Calu3 (cell line): ENCODE measurements at regions not wholly inside any gene's neighbourhood (a gene's known extent, or its start where the extent isn't known, plus 50 kb on each side); places are given as distances from the start of the nearest gene placed in this dataset.

Source experiments
- BruUV-seq: library from RNA; stranded (reverse); fragments of 400-500 nt; replicated peaks from 2 replicates; lab custom pipeline; 2021; lab: Mats Ljungman, UMichigan
- CTCF ChIA-PET: fragments of 300-600 bp; sonication (Branson Sonifier 250); formaldehyde crosslinking; loops from one replicate; lab custom pipeline; 2022; ENCODE audit warnings: antibody characterized with exemption; lab: Charles Lee
- DNase-seq: peaks from one replicate; pipeline ENCODE4 v3.0.0; 2022
- H3K27ac Mint-ChIP-seq: one replicate; pipeline ENCODE4 v1.8.0; 2022; ENCODE audit warnings: mixed read lengths; ENCODE audit not compliant: unreplicated experiment
- H3K27me3 Mint-ChIP-seq: one replicate; pipeline ENCODE4 v1.8.0; 2022; ENCODE audit warnings: mixed read lengths; ENCODE audit not compliant: unreplicated experiment
- H3K36me3 Mint-ChIP-seq: one replicate; pipeline ENCODE4 v1.8.0; 2022; ENCODE audit warnings: mild to moderate bottlenecking, moderate library complexity, mixed read lengths; ENCODE audit not compliant: insufficient read depth, unreplicated experiment
- H3K4me1 Mint-ChIP-seq: one replicate; pipeline ENCODE4 v1.8.0; 2022; ENCODE audit warnings: mild to moderate bottlenecking, low read depth, mixed read lengths; ENCODE audit not compliant: unreplicated experiment
- H3K4me3 Mint-ChIP-seq: one replicate; pipeline ENCODE4 v1.8.0; 2022; ENCODE audit warnings: mild to moderate bottlenecking, low read depth, moderate library complexity, mixed read lengths; ENCODE audit not compliant: unreplicated experiment
- H3K9me3 Mint-ChIP-seq: one replicate; pipeline ENCODE4 v1.8.0; 2022; ENCODE audit warnings: low read depth, mixed read lengths; ENCODE audit not compliant: unreplicated experiment
- CTCF ChIP-seq: fragments of 200-600 bp; IDR thresholded peaks from one replicate; pipeline ENCODE4 v1.8.0; 2022; ENCODE audit warnings: antibody characterized with exemption; ENCODE audit not compliant: unreplicated experiment
- intact Hi-C: fragments of 100-400 bp; cut with micrococcal nuclease; formaldehyde crosslinking; loops from one replicate; pipeline ENCODE4 v1.10.0; 2022; ENCODE audit not compliant: unreplicated experiment

DNA sequence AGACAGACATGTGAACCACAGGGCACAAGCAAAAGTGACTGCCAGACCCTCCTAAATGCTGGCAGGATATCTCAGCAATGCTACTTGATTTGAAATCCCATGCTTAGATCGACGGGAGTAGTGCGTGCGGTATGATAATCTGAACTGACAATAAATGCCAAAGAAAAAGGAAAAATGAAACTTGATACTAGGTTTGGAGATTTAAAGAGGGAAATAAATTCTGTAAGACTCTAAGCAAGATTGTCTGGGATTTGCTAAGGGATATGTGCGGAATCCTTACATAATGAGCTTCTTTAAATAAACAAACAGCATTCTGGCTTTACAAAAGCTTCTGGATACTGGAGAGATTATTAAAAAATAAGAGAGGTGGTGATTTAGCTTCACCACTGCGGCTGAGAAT, 203.6 kb downstream of the CAAP1 start:
- Mint-ChIP-seq H3K9me3 (no peaks in the 10 kb centered on the region), H3K27me3 (peaks cover 16% of the 10 kb centered on the region), H3K27ac (no peak overlapping the region), H3K36me3 (no peaks in the 10 kb centered on the region), H3K4me3 (no peak overlapping the region), H3K4me1 (no peaks in the 10 kb centered on the region)
- TF ChIP-seq CTCF, result no peak
- DNase-seq, result no peak
- BruUV-seq, result no TSS peak
- intact Hi-C loops, result no loop called here
- CTCF ChIA-PET, result no interaction called here

- DNase-seq, result no peak
- no peak for TF ChIP-seq CTCF
- CTCF ChIA-PET, result no interaction called here
- Mint-ChIP-seq H3K27me3 (peaks cover 16% of the 10 kb centered on the region), H3K4me3 (no peak overlapping the region), H3K4me1 (no peaks in the 10 kb centered on the region), H3K36me3 (no peaks in the 10 kb centered on the region), H3K27ac (no peak overlapping the region), H3K9me3 (no peaks in the 10 kb centered on the region)
- intact Hi-C loops, result no loop called here
- no TSS peak for BruUV-seq
Measured at GRCh38 chr9:26687421-26687820, 205.2 kb downstream of the CAAP1 start.

DNA sequence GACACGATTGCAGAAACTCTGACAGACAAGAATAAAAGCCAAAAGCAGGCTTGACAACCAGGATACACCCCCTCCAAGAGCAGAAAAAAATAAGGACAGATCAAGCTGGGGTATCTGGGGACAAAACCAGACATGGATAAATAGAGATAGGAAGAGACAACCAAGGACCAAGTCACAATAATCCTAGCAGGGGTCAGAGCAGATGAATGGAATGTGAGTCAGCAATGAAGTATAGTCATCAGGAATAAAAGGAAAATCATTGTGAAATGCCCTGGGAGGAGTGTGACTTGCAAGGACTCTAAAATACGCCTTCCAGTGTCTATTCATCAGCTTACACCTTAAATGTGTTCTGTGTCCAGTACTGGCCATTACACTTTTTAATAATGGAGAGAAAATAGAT, 206.8 kb downstream of the CAAP1 start:
- intact Hi-C loops, result no loop called here
- DNase-seq, result no peak
- H3K9me3 Mint-ChIP-seq, result no peaks in the 10 kb centered on the region
- no peaks in the 10 kb centered on the region for H3K36me3 Mint-ChIP-seq
- BruUV-seq, result no TSS peak
- CTCF ChIA-PET, result no interaction called here
- TF ChIP-seq CTCF, result no peak
- H3K4me3 Mint-ChIP-seq, result no peak overlapping the region
- no peak overlapping the region for H3K27ac Mint-ChIP-seq
- no peaks in the 10 kb centered on the region for H3K4me1 Mint-ChIP-seq
- H3K27me3 Mint-ChIP-seq, result peaks cover 16% of the 10 kb centered on the region

GRCh38 chr9:26684029-26684428, 208.6 kb downstream of the CAAP1 start:
- Mint-ChIP-seq H3K27me3 (peaks cover 16% of the 10 kb centered on the region), H3K36me3 (no peaks in the 10 kb centered on the region), H3K4me1 (no peaks in the 10 kb centered on the region), H3K4me3 (no peak overlapping the region), H3K27ac (no peak overlapping the region), H3K9me3 (no peaks in the 10 kb centered on the region)
- no peak for TF ChIP-seq CTCF
- BruUV-seq, result no TSS peak
- DNase-seq, result no peak
- intact Hi-C loops, result no loop called here
- CTCF ChIA-PET, result no interaction called here
